ENCODE measurements at regions not wholly inside any gene's neighbourhood (a gene's known extent, or its start where the extent isn't known, plus 50 kb on each side); places are given as distances from the start of the nearest gene placed in this dataset.

- TF ChIP-seq, protein P1, sequence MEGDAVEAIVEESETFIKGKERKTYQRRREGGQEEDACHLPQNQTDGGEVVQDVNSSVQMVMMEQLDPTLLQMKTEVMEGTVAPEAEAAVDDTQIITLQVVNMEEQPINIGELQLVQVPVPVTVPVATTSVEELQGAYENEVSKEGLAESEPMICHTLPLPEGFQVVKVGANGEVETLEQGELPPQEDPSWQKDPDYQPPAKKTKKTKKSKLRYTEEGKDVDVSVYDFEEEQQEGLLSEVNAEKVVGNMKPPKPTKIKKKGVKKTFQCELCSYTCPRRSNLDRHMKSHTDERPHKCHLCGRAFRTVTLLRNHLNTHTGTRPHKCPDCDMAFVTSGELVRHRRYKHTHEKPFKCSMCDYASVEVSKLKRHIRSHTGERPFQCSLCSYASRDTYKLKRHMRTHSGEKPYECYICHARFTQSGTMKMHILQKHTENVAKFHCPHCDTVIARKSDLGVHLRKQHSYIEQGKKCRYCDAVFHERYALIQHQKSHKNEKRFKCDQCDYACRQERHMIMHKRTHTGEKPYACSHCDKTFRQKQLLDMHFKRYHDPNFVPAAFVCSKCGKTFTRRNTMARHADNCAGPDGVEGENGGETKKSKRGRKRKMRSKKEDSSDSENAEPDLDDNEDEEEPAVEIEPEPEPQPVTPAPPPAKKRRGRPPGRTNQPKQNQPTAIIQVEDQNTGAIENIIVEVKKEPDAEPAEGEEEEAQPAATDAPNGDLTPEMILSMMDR (IDR thresholded peaks at IDR 0.05) = no peak
- TF ChIP-seq POLR2A (IDR thresholded peaks at IDR 0.05) = no peak
Measured at GRCh38 chr9:81530846-81531245, 158.5 kb downstream of the TLE1 start.
